IPS-18a (cell line): ENCODE measurements at regions not wholly inside any gene's neighbourhood (a gene's known extent, or its start where the extent isn't known, plus 50 kb on each side); places are given as distances from the start of the nearest gene placed in this dataset.

Experiments
- H3K27ac ChIP-seq: one replicate; pipeline ENCODE4 v1.5.1; 2013; ENCODE audit warnings: low read length
- H3K27me3 ChIP-seq: one replicate; pipeline ENCODE4 v1.6.1; 2013; ENCODE audit warnings: mild to moderate bottlenecking, low read length; ENCODE audit not compliant: control insufficient read depth, insufficient read depth
- H3K36me3 ChIP-seq: one replicate; pipeline ENCODE4 v1.6.1; 2013; ENCODE audit warnings: low read depth, low read length; ENCODE audit not compliant: control insufficient read depth
- H3K4me1 ChIP-seq: one replicate; pipeline ENCODE4 v1.6.1; 2013; ENCODE audit warnings: low read depth, low read length; ENCODE audit not compliant: control insufficient read depth
- H3K4me3 ChIP-seq: one replicate; pipeline ENCODE4 v1.5.1; 2013; ENCODE audit warnings: low read length
- H3K9ac ChIP-seq: one replicate; pipeline ENCODE4 v1.6.1; 2013; ENCODE audit warnings: mild to moderate bottlenecking, low read length, moderate library complexity
- H3K9me3 ChIP-seq: one replicate; pipeline ENCODE4 v1.6.1; 2013; ENCODE audit warnings: low read depth, low read length; ENCODE audit not compliant: control insufficient read depth

DNA sequence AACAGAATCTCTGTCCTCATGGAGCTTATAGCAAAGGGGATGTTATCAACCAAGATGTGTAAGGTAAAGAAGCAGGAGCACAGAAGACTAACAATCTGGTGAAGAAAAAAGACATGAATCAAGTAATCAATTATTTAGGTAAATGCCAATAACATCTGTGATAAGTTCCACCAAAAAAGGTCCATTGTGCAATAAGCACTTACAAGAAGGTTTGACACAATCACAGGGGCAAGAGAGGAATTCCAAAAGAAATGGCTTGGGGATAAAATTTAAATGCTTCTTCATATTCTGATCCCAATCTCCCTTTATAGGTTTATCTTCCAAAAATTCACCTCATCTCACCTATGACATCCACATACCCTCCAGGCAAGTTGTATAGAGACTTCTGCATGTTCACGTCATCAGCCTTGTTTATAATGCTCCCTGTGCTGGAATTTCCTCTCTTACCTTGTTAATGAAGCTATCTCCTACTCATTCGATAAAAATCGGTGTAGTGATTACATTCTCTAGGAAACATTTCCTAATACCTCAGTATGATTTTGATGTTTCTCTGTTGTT is 53.6 kb upstream of the DPT start:
- H3K4me1 ChIP-seq = no peaks in the 10 kb centered on the region
- no peak overlapping the region for H3K4me3 ChIP-seq
- H3K27me3 ChIP-seq = no peaks in the 10 kb centered on the region
- no peaks in the 10 kb centered on the region for H3K9me3 ChIP-seq
- H3K27ac ChIP-seq = no peak overlapping the region
- no peaks in the 10 kb centered on the region for H3K36me3 ChIP-seq
- no peak overlapping the region for H3K9ac ChIP-seq

- Histone ChIP-seq H3K9ac (no peak overlapping the region), H3K4me3 (no peak overlapping the region)
Measured at GRCh38 chr1:168783458-168784210, 54.6 kb upstream of the DPT start.

GRCh38 chr1:168786476-168787330 is 57.7 kb upstream of the DPT start:
- no peak overlapping the region for H3K27ac ChIP-seq
- H3K9ac ChIP-seq = no peak overlapping the region
- no peaks in the 10 kb centered on the region for H3K27me3 ChIP-seq
- H3K4me3 ChIP-seq = no peak overlapping the region
- H3K36me3 ChIP-seq = no peaks in the 10 kb centered on the region
- H3K4me1 ChIP-seq = no peaks in the 10 kb centered on the region
- H3K9me3 ChIP-seq = no peaks in the 10 kb centered on the region

More at GRCh38 chr1:168783458-168784210, 54.6 kb upstream of the DPT start:
- no peaks in the 10 kb centered on the region for H3K36me3 ChIP-seq
- no peaks in the 10 kb centered on the region for H3K27me3 ChIP-seq
- H3K9me3 ChIP-seq = no peaks in the 10 kb centered on the region
- no peaks in the 10 kb centered on the region for H3K4me1 ChIP-seq
- H3K27ac ChIP-seq = no peak overlapping the region

DNA sequence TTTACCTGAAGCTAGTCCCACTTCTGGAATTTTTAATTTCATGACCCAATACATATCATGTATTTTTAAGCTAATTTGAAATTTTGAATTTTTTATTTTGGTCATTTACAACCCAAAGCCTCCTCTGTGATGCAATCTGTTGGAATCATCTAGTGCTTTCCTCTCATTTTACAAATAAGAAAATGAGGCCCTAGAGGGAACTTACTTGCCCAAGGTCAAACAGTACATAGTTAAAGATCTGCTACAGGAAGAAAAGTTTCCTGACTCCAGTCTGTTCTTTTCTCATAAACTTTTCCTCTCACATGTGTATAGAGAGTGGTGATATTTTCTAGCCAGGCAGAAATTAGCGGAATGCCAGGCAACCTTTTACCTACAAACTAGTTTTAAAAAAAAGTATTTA is 59.3 kb upstream of the DPT start:
- H3K4me1 ChIP-seq = no peaks in the 10 kb centered on the region
- H3K4me3 ChIP-seq = no peak overlapping the region
- H3K9ac ChIP-seq = no peak overlapping the region
- no peaks in the 10 kb centered on the region for H3K36me3 ChIP-seq
- H3K27ac ChIP-seq = no peak overlapping the region
- no peaks in the 10 kb centered on the region for H3K27me3 ChIP-seq
- H3K9me3 ChIP-seq = no peaks in the 10 kb centered on the region

- Histone ChIP-seq H3K9me3 (no peaks in the 10 kb centered on the region), H3K27ac (no peak overlapping the region), H3K4me1 (no peaks in the 10 kb centered on the region), H3K36me3 (no peaks in the 10 kb centered on the region), H3K4me3 (no peak overlapping the region), H3K27me3 (no peaks in the 10 kb centered on the region), H3K9ac (no peak overlapping the region)
Measured at GRCh38 chr1:168789501-168789900, 60.5 kb upstream of the DPT start.

DNA sequence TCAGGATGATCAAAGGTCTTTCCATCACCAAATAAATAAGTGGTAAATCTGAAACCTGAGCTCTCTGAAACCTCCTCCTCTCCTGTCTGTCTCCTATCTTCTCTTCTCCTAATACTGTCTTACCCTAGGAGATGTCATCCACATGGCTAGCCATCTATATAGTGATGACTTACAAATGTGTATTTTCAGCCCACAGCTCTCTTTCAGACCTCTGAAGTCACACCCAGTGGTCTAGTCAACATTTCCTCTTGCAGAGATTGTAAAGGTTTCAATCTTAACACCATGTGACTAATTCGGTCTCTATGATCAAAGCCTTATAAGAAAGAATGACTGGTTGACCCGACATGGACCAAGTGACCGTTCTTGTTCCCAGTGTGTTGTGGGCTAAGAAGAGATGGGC is 63.1 kb upstream of the DPT start:
- Histone ChIP-seq H3K9ac (no peak overlapping the region), H3K9me3 (no peaks in the 10 kb centered on the region), H3K27ac (no peak overlapping the region), H3K4me3 (no peak overlapping the region), H3K4me1 (no peaks in the 10 kb centered on the region), H3K36me3 (no peaks in the 10 kb centered on the region), H3K27me3 (no peaks in the 10 kb centered on the region)

DNA sequence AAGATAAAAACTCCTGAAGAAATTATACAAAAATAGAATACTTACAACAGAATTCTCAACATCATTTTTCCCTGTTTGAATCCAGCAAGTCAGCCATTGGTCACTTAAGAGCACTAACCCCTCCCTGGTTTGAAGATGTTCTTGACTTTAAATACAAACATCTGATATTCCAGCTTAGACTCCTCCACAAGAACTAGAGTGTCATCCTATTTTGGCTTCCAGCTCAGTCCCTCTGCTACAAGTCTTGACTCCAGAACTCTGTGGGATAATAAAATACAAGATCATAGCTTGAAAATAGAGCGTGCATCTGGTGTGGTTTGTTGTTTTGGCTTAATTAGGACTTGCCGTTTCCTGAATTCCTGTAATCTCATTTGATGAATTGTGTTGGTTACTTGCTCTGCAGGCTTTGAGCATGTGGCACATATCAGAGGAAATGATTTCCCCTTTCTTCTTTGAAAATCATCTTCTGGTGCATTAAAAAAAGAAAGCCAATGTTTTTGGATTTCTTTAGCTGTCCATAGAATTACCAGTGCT is 63.7 kb upstream of the DPT start:
- no peaks in the 10 kb centered on the region for H3K9me3 ChIP-seq
- H3K27ac ChIP-seq = no peak overlapping the region
- H3K9ac ChIP-seq = no peak overlapping the region
- H3K4me1 ChIP-seq = no peaks in the 10 kb centered on the region
- no peaks in the 10 kb centered on the region for H3K36me3 ChIP-seq
- no peak overlapping the region for H3K4me3 ChIP-seq
- no peaks in the 10 kb centered on the region for H3K27me3 ChIP-seq

GRCh38 chr1:168794057-168794456 is 65.1 kb upstream of the DPT start:
- Histone ChIP-seq H3K4me3 (no peak overlapping the region), H3K27ac (no peak overlapping the region), H3K9ac (no peak overlapping the region), H3K4me1 (no peaks in the 10 kb centered on the region), H3K27me3 (no peaks in the 10 kb centered on the region), H3K9me3 (no peaks in the 10 kb centered on the region), H3K36me3 (no peaks in the 10 kb centered on the region)

GRCh38 chr1:168795681-168796080 is 66.7 kb upstream of the DPT start:
- Histone ChIP-seq H3K27me3 (no peaks in the 10 kb centered on the region), H3K27ac (no peak overlapping the region), H3K9me3 (no peaks in the 10 kb centered on the region), H3K4me1 (no peaks in the 10 kb centered on the region), H3K9ac (no peak overlapping the region), H3K4me3 (no peak overlapping the region), H3K36me3 (no peaks in the 10 kb centered on the region)

DNA sequence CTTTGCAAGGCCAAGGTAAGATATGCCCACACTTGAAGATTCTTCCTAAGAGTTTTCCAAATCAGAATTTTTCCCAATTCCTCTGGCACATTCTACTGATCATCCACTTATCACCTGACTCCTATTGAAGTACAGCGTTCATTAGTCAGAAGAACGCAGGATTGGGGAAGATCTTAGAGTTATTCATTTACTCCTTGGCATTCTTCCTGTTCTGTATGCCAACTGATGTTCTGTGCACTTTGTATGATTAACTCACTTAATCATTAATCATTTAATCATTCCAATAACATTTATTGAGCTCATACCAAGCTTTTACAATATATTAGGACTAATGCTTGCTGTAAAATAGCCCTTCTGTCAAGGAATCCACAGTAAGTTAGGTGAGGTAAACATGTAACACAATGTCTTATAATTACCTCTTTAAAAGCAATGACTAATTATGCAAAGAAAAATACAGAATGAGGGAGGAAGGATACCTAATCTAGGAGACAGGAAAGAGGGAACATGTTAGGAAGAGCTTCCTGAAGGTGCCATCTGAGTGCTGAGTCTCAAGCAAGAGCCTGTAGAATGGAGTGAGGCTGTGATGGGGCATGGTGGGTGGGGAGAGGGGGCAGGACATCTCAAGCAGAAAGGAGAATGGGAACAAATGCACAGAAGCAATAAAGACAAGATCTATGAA is 71.1 kb upstream of the DPT start:
- Histone ChIP-seq H3K4me1 (peaks cover 15% of the 10 kb centered on the region), H3K27ac (no peak overlapping the region), H3K9ac (no peak overlapping the region), H3K4me3 (no peak overlapping the region), H3K27me3 (no peaks in the 10 kb centered on the region), H3K9me3 (no peaks in the 10 kb centered on the region), H3K36me3 (no peaks in the 10 kb centered on the region)

DNA sequence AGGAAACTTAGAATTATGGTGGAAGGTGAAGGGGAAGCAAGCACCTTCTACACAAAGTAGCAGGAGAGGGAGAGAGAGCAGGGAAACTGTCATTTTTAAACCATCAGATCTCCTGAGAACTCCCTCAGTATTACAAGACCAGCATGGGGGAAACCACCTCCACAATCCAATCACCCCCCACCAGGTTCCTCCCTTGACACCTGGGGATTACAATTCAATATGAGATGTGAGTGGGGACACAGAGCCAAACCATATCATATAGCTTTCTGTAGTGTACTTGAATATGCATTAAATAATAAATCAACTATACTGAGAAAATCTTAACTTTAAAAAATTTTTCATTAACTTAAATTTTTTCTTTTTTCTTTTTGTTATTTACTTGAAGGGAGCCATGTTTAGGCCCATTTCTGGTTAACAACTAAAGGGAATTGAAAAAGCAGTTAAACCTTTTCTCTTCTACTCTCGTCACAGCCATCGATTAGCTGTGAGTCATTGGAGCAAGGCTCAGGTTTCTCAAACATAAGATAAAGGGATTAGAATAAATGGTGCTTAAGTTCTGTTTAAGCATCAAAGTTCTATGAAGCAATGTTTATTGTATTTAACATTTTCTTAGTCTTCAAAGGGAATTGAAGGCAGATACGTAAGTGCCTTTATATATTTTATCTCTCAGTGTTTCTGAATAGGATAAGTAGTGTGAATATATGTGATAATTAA is 72.2 kb upstream of the DPT start:
- H3K27me3 ChIP-seq = no peaks in the 10 kb centered on the region
- peaks cover 15% of the 10 kb centered on the region for H3K4me1 ChIP-seq

More for the DNA sequence above, 72.2 kb upstream of the DPT start:
- no peak overlapping the region for H3K27ac ChIP-seq
- H3K4me3 ChIP-seq = no peak overlapping the region
- no peak overlapping the region for H3K9ac ChIP-seq
- no peaks in the 10 kb centered on the region for H3K36me3 ChIP-seq
- H3K9me3 ChIP-seq = no peaks in the 10 kb centered on the region
